Upper lobe of right lung (tissue), 1 donor: ENCODE measurements at regions not wholly inside any gene's neighbourhood (a gene's known extent, or its start where the extent isn't known, plus 50 kb on each side); places are given as distances from the start of the nearest gene placed in this dataset.

Experiments used
- ATAC-seq: fragments of 200-7000 bp; cut with Tn5 transposase; one replicate; pipeline ENCODE4 v1.9.1; 2020; ENCODE audit warnings: mild to moderate bottlenecking, moderate library complexity
- DNase-seq: peaks from one replicate; pipeline ENCODE4 v3.0.0-alpha.2; 2020
- H3K27ac ChIP-seq: fragments of 200-600 bp; one replicate; pipeline ENCODE4 v1.8.0; 2022
- H3K27me3 ChIP-seq: fragments of 200-600 bp; one replicate; pipeline ENCODE4 v1.8.0; 2022; ENCODE audit warnings: mild to moderate bottlenecking
- H3K36me3 ChIP-seq: fragments of 200-600 bp; one replicate; pipeline ENCODE4 v1.8.0; 2022
- H3K4me1 ChIP-seq: fragments of 200-600 bp; one replicate; pipeline ENCODE4 v1.8.0; 2022
- H3K4me3 ChIP-seq: fragments of 200-600 bp; one replicate; pipeline ENCODE4 v1.8.0; 2022; ENCODE audit warnings: mild to moderate bottlenecking
- H3K9me3 ChIP-seq: fragments of 200-600 bp; one replicate; pipeline ENCODE4 v1.8.0; 2022
- intact Hi-C: fragments of 100-400 bp; cut with DNase I; formaldehyde crosslinking; loops from one replicate; pipeline ENCODE4 v1.11.0; 2022
- TF ChIP-seq, protein P1 (sequence below): fragments of 200-600 bp; IDR thresholded peaks from one replicate; pipeline ENCODE4 v1.8.0; 2022; ENCODE audit warnings: antibody characterized with exemption
- donor health status: DM: no; HTN: yes; CAD: no; lungs with severe emphysema.

DNA sequence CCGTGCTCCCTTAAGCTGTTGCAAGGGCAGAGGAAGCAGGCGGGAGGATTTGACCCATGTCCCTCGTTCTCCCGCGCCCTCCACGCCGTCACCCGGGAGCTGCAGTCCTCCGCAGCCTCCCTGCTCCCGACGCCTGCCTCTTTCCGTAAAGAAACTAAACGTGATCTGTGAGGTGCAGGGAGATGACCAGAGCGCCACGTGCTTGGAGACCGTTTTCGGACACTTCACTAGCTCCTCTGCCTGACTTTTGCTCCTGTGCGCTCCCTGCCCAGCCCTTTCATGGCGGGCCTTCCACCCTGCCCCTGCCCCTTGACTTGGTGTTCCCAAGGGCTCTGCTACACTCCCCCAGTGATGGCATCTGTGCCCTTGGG, 171.2 kb downstream of the LSM5 start:
- no peaks in the 10 kb centered on the region for H3K9me3 ChIP-seq
- no peaks in the 10 kb centered on the region for H3K4me1 ChIP-seq
- H3K27me3 ChIP-seq: peaks cover 34% of the 10 kb centered on the region
- intact Hi-C loops: no loop called here
- H3K4me3 ChIP-seq: peak overlapping the region; percentile 25
- no peak overlapping the region for H3K27ac ChIP-seq
- TF ChIP-seq, protein P1, sequence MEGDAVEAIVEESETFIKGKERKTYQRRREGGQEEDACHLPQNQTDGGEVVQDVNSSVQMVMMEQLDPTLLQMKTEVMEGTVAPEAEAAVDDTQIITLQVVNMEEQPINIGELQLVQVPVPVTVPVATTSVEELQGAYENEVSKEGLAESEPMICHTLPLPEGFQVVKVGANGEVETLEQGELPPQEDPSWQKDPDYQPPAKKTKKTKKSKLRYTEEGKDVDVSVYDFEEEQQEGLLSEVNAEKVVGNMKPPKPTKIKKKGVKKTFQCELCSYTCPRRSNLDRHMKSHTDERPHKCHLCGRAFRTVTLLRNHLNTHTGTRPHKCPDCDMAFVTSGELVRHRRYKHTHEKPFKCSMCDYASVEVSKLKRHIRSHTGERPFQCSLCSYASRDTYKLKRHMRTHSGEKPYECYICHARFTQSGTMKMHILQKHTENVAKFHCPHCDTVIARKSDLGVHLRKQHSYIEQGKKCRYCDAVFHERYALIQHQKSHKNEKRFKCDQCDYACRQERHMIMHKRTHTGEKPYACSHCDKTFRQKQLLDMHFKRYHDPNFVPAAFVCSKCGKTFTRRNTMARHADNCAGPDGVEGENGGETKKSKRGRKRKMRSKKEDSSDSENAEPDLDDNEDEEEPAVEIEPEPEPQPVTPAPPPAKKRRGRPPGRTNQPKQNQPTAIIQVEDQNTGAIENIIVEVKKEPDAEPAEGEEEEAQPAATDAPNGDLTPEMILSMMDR: no peak
- DNase-seq (no peak), ATAC-seq (peak; percentile 21)
- H3K36me3 ChIP-seq: no peaks in the 10 kb centered on the region

GRCh38 chr7:32318300-32319011, 171.7 kb downstream of the LSM5 start:
- peak; percentile 43 for ATAC-seq
- intact Hi-C loops: no loop called here
- TF ChIP-seq, protein P1: no peak
- Histone ChIP-seq H3K27ac (no peak overlapping the region), H3K4me1 (no peaks in the 10 kb centered on the region), H3K27me3 (peaks cover 34% of the 10 kb centered on the region), H3K4me3 (peak overlapping the region; percentile 25), H3K9me3 (no peaks in the 10 kb centered on the region), H3K36me3 (no peaks in the 10 kb centered on the region)
- peak; percentile 61 for DNase-seq

GRCh38 chr7:32316839-32317238, 173.3 kb downstream of the LSM5 start:
- Histone ChIP-seq H3K36me3 (no peaks in the 10 kb centered on the region), H3K27me3 (peaks cover 34% of the 10 kb centered on the region), H3K27ac (no peak overlapping the region), H3K9me3 (no peaks in the 10 kb centered on the region), H3K4me1 (no peaks in the 10 kb centered on the region), H3K4me3 (no peak overlapping the region)
- intact Hi-C loops: no loop called here
- DNase-seq (no peak), ATAC-seq (no peak)
- TF ChIP-seq, protein P1: no peak

DNA sequence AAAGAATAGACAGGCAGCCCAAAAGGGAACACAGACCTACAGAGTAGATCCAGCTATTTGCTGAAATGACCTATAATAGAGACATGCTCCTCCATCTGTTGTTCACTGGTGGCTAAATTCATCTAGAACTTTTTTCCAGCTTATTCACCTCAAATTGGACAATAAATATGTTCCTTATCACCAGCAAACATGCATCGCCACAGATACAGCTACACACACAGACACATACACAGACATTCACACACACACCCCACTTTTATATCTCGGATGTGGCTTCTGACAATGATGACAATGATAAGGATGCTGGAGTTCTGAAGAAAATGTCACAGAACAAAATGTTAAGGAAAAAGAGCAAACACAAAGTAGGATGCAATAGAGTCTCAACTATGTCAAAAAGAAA, 175.4 kb downstream of the LSM5 start:
- ATAC-seq: no peak

DNA sequence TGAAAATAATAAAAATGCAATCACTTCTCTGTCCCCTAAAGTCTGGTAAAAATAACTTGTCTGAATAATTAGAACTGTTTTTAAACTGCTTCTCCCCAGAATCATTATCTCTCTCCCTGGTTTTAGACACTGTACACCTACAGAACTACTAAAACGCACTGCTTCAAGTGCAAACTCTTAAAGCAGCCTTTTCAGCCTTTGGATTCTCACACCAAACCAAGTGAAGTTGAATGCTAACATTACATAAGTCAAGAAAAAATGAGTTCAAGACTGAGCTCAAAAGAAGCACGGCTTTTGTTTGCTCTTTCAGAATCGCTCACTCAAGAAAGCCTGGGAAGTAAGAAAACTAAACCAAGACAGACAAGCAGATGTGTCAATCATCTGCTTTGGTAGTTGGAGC, 188.8 kb downstream of the LSM5 start:
- Histone ChIP-seq H3K27me3 (peaks cover 43% of the 10 kb centered on the region), H3K4me3 (no peak overlapping the region), H3K36me3 (no peaks in the 10 kb centered on the region), H3K27ac (no peak overlapping the region), H3K9me3 (no peaks in the 10 kb centered on the region), H3K4me1 (no peaks in the 10 kb centered on the region)
- ATAC-seq (no peak), DNase-seq (no peak)
- intact Hi-C loops: no loop called here
- TF ChIP-seq, protein P1: no peak

More for the DNA sequence above, 175.4 kb downstream of the LSM5 start:
- no peaks in the 10 kb centered on the region for H3K9me3 ChIP-seq
- peaks cover 34% of the 10 kb centered on the region for H3K27me3 ChIP-seq
- DNase-seq: no peak
- TF ChIP-seq, protein P1: no peak
- H3K36me3 ChIP-seq: no peaks in the 10 kb centered on the region
- intact Hi-C loops: no loop called here
- no peak overlapping the region for H3K4me3 ChIP-seq
- no peak overlapping the region for H3K27ac ChIP-seq
- H3K4me1 ChIP-seq: no peaks in the 10 kb centered on the region
